GM21619 (cell line): ENCODE measurements at regions not wholly inside any gene's neighbourhood (a gene's known extent, or its start where the extent isn't known, plus 50 kb on each side); places are given as distances from the start of the nearest gene placed in this dataset.
A peak's percentile ranks its signal among the peaks of the same experiment; 100 is the strongest.

Experiments used
- ATAC-seq: cut with Tn5 transposase; IDR thresholded peaks from one replicate; pipeline ENCODE4 v1.9.1; 2021; ENCODE audit not compliant: unreplicated experiment

DNA sequence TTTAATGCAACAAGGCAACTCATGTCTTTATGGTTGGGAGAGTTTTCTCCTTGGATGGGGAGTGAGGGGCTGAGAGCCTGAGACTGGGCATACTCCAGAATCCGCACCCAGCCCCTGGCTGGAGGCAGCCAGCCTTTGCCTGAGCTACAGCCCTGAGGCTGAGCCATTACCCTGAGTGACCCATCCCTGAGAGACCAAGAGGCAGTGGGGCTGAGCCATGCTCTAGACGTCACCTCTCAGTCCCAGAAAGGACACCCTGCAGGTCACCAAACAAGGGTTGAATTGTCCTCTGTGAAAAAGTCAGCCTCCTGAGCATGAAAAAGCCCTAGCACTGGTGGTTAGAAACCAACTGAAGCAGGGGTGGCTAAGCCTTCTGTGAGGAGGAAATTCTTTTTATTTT lies 151.2 kb upstream of the GATB start:
- ATAC-seq = no peak

DNA sequence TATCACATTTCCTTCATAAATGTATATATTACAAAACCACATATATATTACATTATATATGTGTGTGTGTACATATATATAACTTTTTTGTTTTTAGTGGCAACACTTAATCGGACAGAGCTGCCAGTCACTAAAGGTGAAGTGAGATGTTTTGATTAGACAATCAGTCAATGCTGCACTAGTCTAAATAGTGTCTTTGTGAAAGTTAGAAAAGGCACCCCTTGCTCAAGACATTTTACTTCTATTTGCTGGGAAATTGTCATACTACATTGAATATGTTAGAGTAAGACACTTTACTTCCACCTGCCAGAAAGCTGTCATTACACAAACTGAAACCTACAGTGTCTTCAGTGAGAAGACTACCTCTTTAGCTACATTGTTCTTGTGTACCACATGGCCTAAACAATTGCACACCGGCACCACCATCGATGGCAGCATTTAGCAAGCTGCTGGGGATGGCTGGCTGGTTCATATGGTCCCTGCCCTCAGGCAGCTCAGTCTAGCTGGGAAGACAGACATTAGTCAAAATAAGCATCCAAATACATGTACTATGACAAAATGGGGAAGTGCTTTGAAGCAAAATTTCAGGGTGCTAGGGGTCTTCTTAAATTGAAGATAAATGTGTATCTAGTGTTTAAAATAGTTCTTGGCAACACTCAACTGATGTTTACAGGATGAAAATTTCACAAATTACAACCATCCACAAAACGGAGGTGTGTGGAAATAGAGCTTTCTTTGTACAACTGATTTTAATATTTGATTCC lies 148.1 kb upstream of the GATB start:
- ATAC-seq = no peak

DNA sequence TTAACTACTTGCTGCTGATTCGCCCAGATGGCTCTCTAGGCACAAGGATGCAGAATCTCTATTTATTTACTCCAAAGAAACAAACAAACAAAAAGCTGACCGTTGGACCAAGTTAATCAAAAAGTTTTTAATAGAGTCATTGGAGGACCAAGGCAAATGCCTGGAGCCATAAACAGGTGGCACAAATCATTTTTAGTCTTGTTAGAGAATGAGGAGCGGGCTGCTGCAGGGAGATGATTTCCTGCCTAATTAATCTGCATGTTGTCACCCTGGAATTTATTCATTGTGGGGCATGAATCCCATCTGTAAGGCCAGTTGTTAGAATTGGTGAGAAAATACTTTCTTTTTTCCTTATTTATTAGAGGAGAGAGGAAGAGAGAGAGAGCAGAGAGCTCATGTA lies 147.4 kb upstream of the GATB start:
- no peak for ATAC-seq

DNA sequence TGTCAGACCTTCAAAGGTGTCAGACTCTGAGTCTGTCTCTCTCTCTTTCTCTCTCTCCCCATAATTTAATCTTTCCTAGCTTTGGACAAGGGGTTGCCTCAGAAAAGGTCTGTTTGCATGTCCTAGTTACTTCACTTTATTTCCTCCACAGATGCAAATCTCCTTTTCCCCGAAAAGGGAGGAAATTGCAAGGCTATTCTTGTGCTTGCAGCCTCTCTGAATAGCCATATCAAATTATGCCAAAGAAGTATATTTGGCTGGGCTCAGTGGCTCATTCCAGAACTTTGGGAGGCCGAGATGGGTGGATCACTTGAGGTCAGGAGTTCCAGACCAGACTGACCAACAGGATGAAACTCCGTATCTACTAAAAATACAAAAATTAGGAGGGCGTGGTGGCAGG lies 145.6 kb upstream of the GATB start:
- no peak for ATAC-seq

DNA sequence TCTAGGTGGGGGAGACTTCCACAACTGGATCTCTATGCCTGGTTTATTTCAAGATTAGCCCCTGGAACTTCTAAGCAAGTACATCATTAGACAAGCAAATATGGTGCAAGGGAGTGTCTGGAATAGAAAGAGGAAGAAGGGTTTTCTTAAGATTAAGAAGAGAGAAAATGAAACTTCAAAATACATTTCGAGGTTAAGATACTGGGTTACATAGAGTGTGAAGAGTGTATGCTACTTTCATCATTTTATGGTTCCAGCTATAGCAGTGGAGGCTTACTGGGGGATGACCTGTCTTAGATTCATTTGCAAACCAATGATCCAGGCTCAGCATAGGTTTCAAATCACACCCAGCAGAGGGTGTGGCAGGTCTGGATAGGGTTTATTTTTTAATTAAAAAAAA lies 144.4 kb upstream of the GATB start:
- peak; percentile 89 for ATAC-seq

- ATAC-seq = no peak
These were observed 140.8 kb upstream of the GATB start for GRCh38 chr4:151901631-151902030.

GRCh38 chr4:151896880-151897279 lies 136.1 kb upstream of the GATB start:
- ATAC-seq = no peak

- no peak for ATAC-seq
These were observed 134.9 kb upstream of the GATB start for GRCh38 chr4:151895671-151896070.

DNA sequence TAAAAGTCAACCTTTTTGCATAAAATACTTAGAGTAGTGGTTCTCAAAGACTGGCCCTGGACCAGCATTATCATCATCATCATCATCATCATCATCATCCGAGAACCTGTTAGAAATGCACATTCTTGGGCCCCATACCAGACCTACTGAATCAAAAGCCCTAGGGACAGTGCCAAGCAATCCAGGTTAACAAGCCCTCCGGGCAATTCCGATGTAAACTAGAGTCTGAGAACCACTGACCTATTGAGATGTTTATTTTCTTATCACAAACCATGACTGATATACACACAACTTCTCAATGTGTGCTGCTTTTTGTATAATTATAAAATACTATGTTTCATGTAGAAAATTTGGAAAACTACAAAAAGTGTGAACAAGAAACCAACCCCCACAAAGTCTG lies 133.4 kb upstream of the GATB start:
- ATAC-seq = no peak

- peak; percentile 49 for ATAC-seq
These were observed 127.6 kb upstream of the GATB start for GRCh38 chr4:151888367-151888866.

GRCh38 chr4:151887816-151888180 lies 127.0 kb upstream of the GATB start:
- peak; percentile 20 for ATAC-seq

- peak; percentile 62 for ATAC-seq
These were observed 126.4 kb upstream of the GATB start for GRCh38 chr4:151887031-151887815.

DNA sequence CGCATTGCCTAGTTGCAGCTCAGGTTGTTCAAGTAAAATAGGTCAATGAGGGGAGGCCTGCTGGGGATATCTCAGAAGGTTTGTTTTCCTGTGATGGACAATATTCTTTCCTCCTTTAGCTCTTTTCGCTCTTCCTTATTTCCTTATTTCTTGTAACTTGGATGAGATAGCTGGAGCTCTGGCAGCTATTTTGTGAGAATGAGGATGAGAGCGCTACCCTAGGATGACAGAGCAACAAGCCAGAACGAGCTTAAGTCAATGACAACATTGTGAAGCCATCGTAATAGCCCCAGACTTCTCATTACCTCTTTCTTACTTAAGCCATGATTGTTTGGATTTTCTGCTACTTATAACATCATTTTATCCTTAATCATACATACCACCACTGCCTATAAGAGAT lies 124.3 kb upstream of the GATB start:
- no peak for ATAC-seq

DNA sequence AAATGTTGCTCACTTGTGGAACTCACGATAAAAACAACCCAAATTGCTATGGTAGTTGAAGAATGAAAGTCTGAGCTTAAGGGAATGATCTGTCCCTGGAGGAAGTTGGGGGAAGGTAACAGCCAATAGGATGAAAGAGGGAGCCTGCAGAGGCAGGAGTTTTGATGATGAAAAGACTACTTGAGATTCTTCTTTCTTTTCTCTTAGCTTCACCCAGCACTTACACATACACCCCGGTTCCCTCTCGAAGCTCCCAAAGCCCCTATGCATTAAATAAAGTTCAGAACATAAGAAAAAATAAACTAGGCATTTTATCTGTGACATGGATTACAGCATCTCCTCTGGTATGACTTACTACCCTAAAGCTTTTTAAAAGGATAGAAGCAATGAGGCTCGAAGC lies 122.9 kb upstream of the GATB start:
- ATAC-seq = no peak

DNA sequence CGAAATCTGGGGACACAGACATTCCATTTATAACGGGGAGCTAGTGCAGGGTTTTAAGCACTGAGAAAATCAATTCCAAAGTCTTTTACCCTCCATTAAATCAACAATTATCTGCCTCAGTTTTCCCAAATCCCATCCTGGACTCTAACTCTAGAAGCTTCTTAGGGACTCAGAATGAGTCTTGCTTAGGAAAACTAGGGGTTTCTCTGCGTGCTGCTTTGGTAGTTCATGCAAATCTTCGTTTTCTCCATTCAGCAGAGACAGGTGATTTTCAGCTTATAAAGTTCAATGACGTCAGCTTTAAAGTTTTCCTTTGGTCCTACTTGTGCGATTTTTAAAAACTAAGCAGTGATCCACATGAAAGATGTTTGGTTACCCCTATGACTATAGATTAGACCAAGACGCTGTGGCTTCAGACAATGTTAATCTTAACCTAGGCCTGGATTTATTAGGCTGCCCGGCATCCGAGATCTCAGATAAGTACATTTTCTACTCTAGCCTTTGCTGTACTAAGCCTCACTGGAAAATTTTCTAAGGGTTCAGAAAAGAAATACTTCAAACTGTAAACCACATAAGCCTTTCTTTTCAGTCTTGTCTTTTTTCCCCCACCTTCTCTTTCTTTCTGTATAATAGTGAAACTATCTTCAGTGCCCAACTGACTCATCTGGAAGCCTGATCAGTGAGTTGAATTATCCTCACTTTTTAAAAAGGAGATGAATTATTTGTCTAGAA lies 121.4 kb upstream of the GATB start:
- peak; percentile 67 for ATAC-seq

- ATAC-seq = no peak
These were observed 119.1 kb upstream of the GATB start for GRCh38 chr4:151879705-151880445.

DNA sequence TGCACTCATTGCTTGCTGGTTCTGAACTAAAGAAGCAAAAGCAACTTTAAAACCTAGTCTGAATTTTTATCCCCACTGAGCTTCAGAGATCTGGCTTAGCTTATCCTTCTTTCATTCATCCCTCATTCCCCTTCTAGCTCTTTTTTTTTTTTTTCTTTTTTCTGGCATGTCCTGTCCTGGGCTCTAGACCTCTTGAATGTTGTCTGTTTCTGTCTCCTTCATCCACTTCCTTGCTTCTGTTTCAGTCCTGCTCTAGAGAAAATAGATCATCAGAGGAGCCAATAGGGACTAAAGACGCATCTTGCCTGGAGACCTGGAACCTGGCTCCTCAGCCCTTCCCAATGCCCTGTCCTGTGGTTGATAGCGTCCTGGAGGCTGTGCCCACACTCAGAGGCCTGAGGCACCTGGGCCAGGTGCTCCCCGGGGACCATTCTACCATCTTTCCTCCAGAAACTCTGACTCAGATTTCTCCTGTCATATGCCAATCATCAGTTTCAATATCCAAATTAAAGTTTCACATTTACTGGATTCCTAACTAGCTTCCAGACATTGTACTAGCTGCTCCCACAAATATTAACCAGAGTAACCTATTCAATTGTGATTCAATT lies 115.7 kb upstream of the GATB start:
- no peak for ATAC-seq

- ATAC-seq = no peak
These were observed 113.5 kb upstream of the GATB start for GRCh38 chr4:151874328-151874727.

- ATAC-seq = no peak
These were observed 105.7 kb upstream of the GATB start for GRCh38 chr4:151866592-151866918.

- no peak for ATAC-seq
These were observed 105.2 kb upstream of the GATB start for GRCh38 chr4:151865744-151866591.
